Rectal smooth muscle tissue (tissue), 1 donor: ENCODE measurements at regions not wholly inside any gene's neighbourhood (a gene's known extent, or its start where the extent isn't known, plus 50 kb on each side); places are given as distances from the start of the nearest gene placed in this dataset.
"Not testable (repeated sequence)": the region's sequence is repeated elsewhere in the genome, so short reads cannot be mapped to it uniquely, and the experiment has no call there.

Source experiments
- H3K27ac ChIP-seq: one replicate; pipeline ENCODE4 v1.7.0; 2013; ENCODE audit warnings: low read depth, low read length, inconsistent platforms
- H3K27me3 ChIP-seq: one replicate; pipeline ENCODE4 v1.7.0; 2013; ENCODE audit warnings: low read length; ENCODE audit not compliant: control insufficient read depth, insufficient read depth
- H3K36me3 ChIP-seq: one replicate; pipeline ENCODE4 v1.7.0; 2013; ENCODE audit warnings: low read length; ENCODE audit not compliant: control insufficient read depth, insufficient read depth
- H3K4me1 ChIP-seq: one replicate; pipeline ENCODE4 v1.7.0; 2013; ENCODE audit warnings: low read length; ENCODE audit not compliant: control insufficient read depth, insufficient read depth
- H3K4me3 ChIP-seq: one replicate; pipeline ENCODE4 v1.7.0; 2013; ENCODE audit warnings: low read length
- H3K9ac ChIP-seq: one replicate; pipeline ENCODE4 v1.7.0; 2013; ENCODE audit warnings: low read length

- no peak overlapping the region for H3K27ac ChIP-seq
- H3K27me3 ChIP-seq: no peaks in the 10 kb centered on the region
- no peaks in the 10 kb centered on the region for H3K36me3 ChIP-seq
- no peak overlapping the region for H3K9ac ChIP-seq
- no peaks in the 10 kb centered on the region for H3K4me1 ChIP-seq
- no peak overlapping the region for H3K4me3 ChIP-seq
Measured at GRCh38 chr1:224042557-224043118, 71.3 kb upstream of the FBXO28 start.

- H3K27ac ChIP-seq: no peak overlapping the region
- no peaks in the 10 kb centered on the region for H3K36me3 ChIP-seq
- H3K4me3 ChIP-seq: no peak overlapping the region
- H3K9ac ChIP-seq: no peak overlapping the region
- no peaks in the 10 kb centered on the region for H3K27me3 ChIP-seq
- no peaks in the 10 kb centered on the region for H3K4me1 ChIP-seq
Measured at GRCh38 chr1:224041032-224041431, 72.9 kb upstream of the FBXO28 start.

GRCh38 chr1:224040423-224040822 is 73.5 kb upstream of the FBXO28 start:
- not testable (repeated sequence) for H3K9ac ChIP-seq, H3K4me3 ChIP-seq, H3K36me3 ChIP-seq, H3K27ac ChIP-seq, H3K27me3 ChIP-seq, H3K4me1 ChIP-seq

- not testable (repeated sequence) for H3K27me3 ChIP-seq, H3K4me3 ChIP-seq, H3K36me3 ChIP-seq, H3K27ac ChIP-seq, H3K9ac ChIP-seq, H3K4me1 ChIP-seq
Measured at GRCh38 chr1:224040006-224040405, 73.9 kb upstream of the FBXO28 start.

GRCh38 chr1:224038832-224039231 is 75.1 kb upstream of the FBXO28 start:
- H3K4me3 ChIP-seq, H3K9ac ChIP-seq, H3K36me3 ChIP-seq, H3K27ac ChIP-seq, H3K4me1 ChIP-seq, H3K27me3 ChIP-seq: not testable (repeated sequence)

GRCh38 chr1:224037362-224037761 is 76.5 kb upstream of the FBXO28 start:
- not testable (repeated sequence) for H3K27me3 ChIP-seq, H3K27ac ChIP-seq, H3K4me3 ChIP-seq

GRCh38 chr1:224032608-224033276 is 81.2 kb upstream of the FBXO28 start:
- H3K27ac ChIP-seq, H3K9ac ChIP-seq, H3K36me3 ChIP-seq, H3K27me3 ChIP-seq, H3K4me1 ChIP-seq, H3K4me3 ChIP-seq: not testable (repeated sequence)

More at GRCh38 chr1:224037362-224037761, 76.5 kb upstream of the FBXO28 start:
- H3K4me1 ChIP-seq, H3K36me3 ChIP-seq, H3K9ac ChIP-seq: not testable (repeated sequence)

GRCh38 chr1:224031986-224032385 is 81.9 kb upstream of the FBXO28 start:
- H3K9ac ChIP-seq, H3K27me3 ChIP-seq, H3K27ac ChIP-seq, H3K36me3 ChIP-seq, H3K4me3 ChIP-seq, H3K4me1 ChIP-seq: not testable (repeated sequence)

- not testable (repeated sequence) for H3K36me3 ChIP-seq, H3K4me3 ChIP-seq, H3K4me1 ChIP-seq, H3K9ac ChIP-seq, H3K27me3 ChIP-seq, H3K27ac ChIP-seq
Measured at GRCh38 chr1:224030257-224030656, 83.7 kb upstream of the FBXO28 start.

GRCh38 chr1:224029286-224030025 is 84.5 kb upstream of the FBXO28 start:
- not testable (repeated sequence) for H3K27ac ChIP-seq, H3K9ac ChIP-seq, H3K4me1 ChIP-seq, H3K36me3 ChIP-seq, H3K4me3 ChIP-seq, H3K27me3 ChIP-seq

- H3K36me3 ChIP-seq: not testable (repeated sequence)
Measured at GRCh38 chr1:224028802-224029201, 85.1 kb upstream of the FBXO28 start.

GRCh38 chr1:224023122-224023521 is 90.8 kb upstream of the FBXO28 start:
- not testable (repeated sequence) for H3K27me3 ChIP-seq, H3K4me1 ChIP-seq, H3K4me3 ChIP-seq, H3K36me3 ChIP-seq, H3K27ac ChIP-seq, H3K9ac ChIP-seq

More at GRCh38 chr1:224028802-224029201, 85.1 kb upstream of the FBXO28 start:
- not testable (repeated sequence) for H3K4me3 ChIP-seq, H3K27me3 ChIP-seq, H3K4me1 ChIP-seq, H3K9ac ChIP-seq, H3K27ac ChIP-seq
